ENCODE measurements at regions not wholly inside any gene's neighbourhood (a gene's known extent, or its start where the extent isn't known, plus 50 kb on each side); places are given as distances from the start of the nearest gene placed in this dataset.

- no peak for DNase-seq (ENCODE audit: low spot score)
- no peak overlapping the region for H3K4me3 ChIP-seq (ENCODE audit: low read depth in 1 of 3, low read length in 3 of 3)
- no peak overlapping the region for H3K27ac ChIP-seq (ENCODE audit: low read depth in 1 of 2, low read length in 2 of 2)
- H3K27me3 ChIP-seq (ENCODE audit: control insufficient read depth in 4 of 4, insufficient read depth in 4 of 4, low read length in 3 of 4) = no peaks in the 10 kb centered on the region
- TF ChIP-seq FOXA1 (IDR thresholded peaks at IDR 0.05) (no peak), RXRA (IDR thresholded peaks at IDR 0.05) (no peak), SP1 (IDR thresholded peaks at IDR 0.05) (no peak), TAF1 (conservative IDR thresholded peaks at IDR 0.05) (no peak), EGR1 (IDR thresholded peaks at IDR 0.05; ENCODE audit: low read depth in 2 of 2) (no peak), HNF4A (conservative IDR thresholded peaks at IDR 0.05) (no peak), YY1 (IDR thresholded peaks at IDR 0.05) (no peak), REST (IDR thresholded peaks at IDR 0.05) (no peak), JUND (IDR thresholded peaks at IDR 0.05) (no peak), HNF4G (IDR thresholded peaks at IDR 0.05) (no peak), NR2F2 (IDR thresholded peaks at IDR 0.05) (no peak)
- H3K9ac ChIP-seq (ENCODE audit: low read depth in 1 of 2, low read length in 2 of 2) = no peak overlapping the region
- no peaks in the 10 kb centered on the region for H3K9me3 ChIP-seq (ENCODE audit: control insufficient read depth in 4 of 4, low read length in 3 of 4)
- H3K4me1 ChIP-seq (ENCODE audit: control insufficient read depth in 4 of 4, insufficient read depth in 4 of 4, low read length in 3 of 4) = peaks cover 0 to 3% (median 0%) of the 10 kb centered on the region in 4 donors
- H3K36me3 ChIP-seq (ENCODE audit: control insufficient read depth in 4 of 4, insufficient read depth in 3 of 4, low read depth in 1 of 4, low read length in 3 of 4) = no peaks in the 10 kb centered on the region
Observed at GRCh38 chr14:40367717-40368116, 935.5 kb upstream of the FBXO33 start.

- TF ChIP-seq RXRA (IDR thresholded peaks at IDR 0.05) (no peak), NR2F2 (IDR thresholded peaks at IDR 0.05) (no peak), YY1 (IDR thresholded peaks at IDR 0.05) (no peak), TAF1 (conservative IDR thresholded peaks at IDR 0.05) (no peak), CTCF (IDR thresholded peaks at IDR 0.05; ENCODE audit: low read depth, low read length, missing input control) (no peak), EGR1 (IDR thresholded peaks at IDR 0.05; ENCODE audit: low read depth in 2 of 2) (no peak), HNF4A (conservative IDR thresholded peaks at IDR 0.05) (no peak), HNF4G (IDR thresholded peaks at IDR 0.05) (no peak), ATF3 (IDR thresholded peaks at IDR 0.05) (no peak), SP1 (IDR thresholded peaks at IDR 0.05) (no peak), RAD21 (IDR thresholded peaks at IDR 0.05) (no peak), ZBTB33 (IDR thresholded peaks at IDR 0.05) (no peak)
- TF ChIP-seq, protein P1, sequence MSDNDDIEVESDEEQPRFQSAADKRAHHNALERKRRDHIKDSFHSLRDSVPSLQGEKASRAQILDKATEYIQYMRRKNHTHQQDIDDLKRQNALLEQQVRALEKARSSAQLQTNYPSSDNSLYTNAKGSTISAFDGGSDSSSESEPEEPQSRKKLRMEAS (IDR thresholded peaks at IDR 0.05) = no peak
- H3K27me3 ChIP-seq (ENCODE audit: control insufficient read depth in 4 of 4, insufficient read depth in 4 of 4, low read length in 3 of 4) = no peaks in the 10 kb centered on the region
- H3K36me3 ChIP-seq (ENCODE audit: control insufficient read depth in 4 of 4, insufficient read depth in 3 of 4, low read depth in 1 of 4, low read length in 3 of 4) = no peaks in the 10 kb centered on the region
- H3K4me1 ChIP-seq (ENCODE audit: control insufficient read depth in 4 of 4, insufficient read depth in 4 of 4, low read length in 3 of 4) = peaks cover 0 to 3% (median 0%) of the 10 kb centered on the region in 4 donors
- no peak overlapping the region for H3K27ac ChIP-seq (ENCODE audit: low read depth in 1 of 2, low read length in 2 of 2)
- WGBS = 89% methylated on average over 2 of the region's 2 CpGs
- H3K9me3 ChIP-seq (ENCODE audit: control insufficient read depth in 4 of 4, low read length in 3 of 4) = no peaks in the 10 kb centered on the region
- DNase-seq (ENCODE audit: low spot score) = no peak
- H3K4me3 ChIP-seq (ENCODE audit: low read depth in 1 of 3, low read length in 3 of 3) = no peak overlapping the region
- no peak overlapping the region for H3K9ac ChIP-seq (ENCODE audit: low read depth in 1 of 2, low read length in 2 of 2)
Observed at GRCh38 chr14:40365305-40365704, 933.1 kb upstream of the FBXO33 start.
